HEK293 (cell line): ENCODE measurements at regions not wholly inside any gene's neighbourhood (a gene's known extent, or its start where the extent isn't known, plus 50 kb on each side); places are given as distances from the start of the nearest gene placed in this dataset.

Source experiments
- CTCF ChIP-seq: fragments of 450-650 bp; formaldehyde crosslinking; IDR thresholded peaks from 2 replicates; pipeline ENCODE4 v1.5.1; 2016; ENCODE audit warnings: missing biosample characterization, missing genetic modification characterization
- REST ChIP-seq: fragments of 450-650 bp; formaldehyde crosslinking; IDR thresholded peaks from 2 replicates; pipeline ENCODE4 v1.5.1; 2016; ENCODE audit warnings: missing biosample characterization, missing genetic modification characterization
- SETDB1 ChIP-seq: IDR thresholded peaks from one replicate; pipeline ENCODE4 v1.6.1; 2017; ENCODE audit warnings: mild to moderate bottlenecking, low read length, moderate library complexity, mixed read lengths; ENCODE audit not compliant: insufficient read length
- YY1 ChIP-seq: fragments of 450-650 bp; formaldehyde crosslinking; IDR thresholded peaks from 2 replicates; pipeline ENCODE4 v1.5.1; 2018; ENCODE audit warnings: missing biosample characterization, missing genetic modification characterization
- ZBTB17 ChIP-seq: fragments of 450-650 bp; formaldehyde crosslinking; IDR thresholded peaks from 2 replicates; pipeline ENCODE4 v1.5.1; 2016; ENCODE audit warnings: missing biosample characterization, missing genetic modification characterization
- ZFP41 ChIP-seq: fragments of 450-650 bp; formaldehyde crosslinking; IDR thresholded peaks from 2 replicates; pipeline ENCODE4 v1.5.1; 2016; ENCODE audit warnings: missing biosample characterization, missing genetic modification characterization, borderline replicate concordance
- ZNF221 ChIP-seq: fragments of 450-650 bp; formaldehyde crosslinking; IDR thresholded peaks from 2 replicates; pipeline ENCODE4 v1.5.1; 2017; ENCODE audit warnings: missing biosample characterization, missing genetic modification characterization, borderline replicate concordance
- ZNF24 ChIP-seq: fragments of 450-650 bp; formaldehyde crosslinking; IDR thresholded peaks from 2 replicates; pipeline ENCODE4 v1.5.1; 2016; ENCODE audit warnings: missing biosample characterization, missing genetic modification characterization
- ZNF26 ChIP-seq: fragments of 450-650 bp; formaldehyde crosslinking; IDR thresholded peaks from 2 replicates; pipeline ENCODE4 v1.5.1; 2016; ENCODE audit warnings: missing biosample characterization, missing genetic modification characterization
- ZNF639 ChIP-seq: fragments of 450-650 bp; formaldehyde crosslinking; IDR thresholded peaks from 2 replicates; pipeline ENCODE4 v1.5.1; 2016; ENCODE audit warnings: missing biosample characterization, missing genetic modification characterization
- ZNF660 ChIP-seq: fragments of 450-650 bp; IDR thresholded peaks from 2 replicates; pipeline ENCODE4 v1.5.1; 2018; ENCODE audit warnings: missing biosample characterization, mild to moderate bottlenecking, missing genetic modification characterization
- ZNF76 ChIP-seq: fragments of 450-650 bp; formaldehyde crosslinking; IDR thresholded peaks from 2 replicates; pipeline ENCODE4; 2016; ENCODE audit warnings: low read depth, missing biosample characterization, missing genetic modification characterization, borderline replicate concordance
- ZNF830 ChIP-seq: fragments of 450-650 bp; IDR thresholded peaks from 2 replicates; pipeline ENCODE4 v1.5.0; 2018; ENCODE audit warnings: missing biosample characterization, missing genetic modification characterization, low read depth, mild to moderate bottlenecking, moderate library complexity
- ZNF837 ChIP-seq: fragments of 450-650 bp; formaldehyde crosslinking; IDR thresholded peaks from 2 replicates; pipeline ENCODE4 v1.5.1; 2016; ENCODE audit warnings: missing biosample characterization, missing genetic modification characterization

GRCh38 chr7:43015301-43015700, 83.1 kb downstream of the MRPL32 start:
- no peak for TF ChIP-seq CTCF
- no peak for TF ChIP-seq REST
- TF ChIP-seq YY1: no peak
- no peak for TF ChIP-seq ZNF26 (tag by site-specific recombination)
- no peak for TF ChIP-seq SETDB1
- TF ChIP-seq ZFP41 (tag by site-specific recombination): no peak
- TF ChIP-seq ZBTB17 (tag by site-specific recombination): no peak
- TF ChIP-seq ZNF639: no peak
- TF ChIP-seq ZNF76 (tag by site-specific recombination): no peak
- no peak for TF ChIP-seq ZNF24 (tag by site-specific recombination)
- TF ChIP-seq ZNF830: no peak
- no peak for TF ChIP-seq ZNF221 (tag by site-specific recombination)
- TF ChIP-seq ZNF660 (tag by site-specific recombination): no peak
- TF ChIP-seq ZNF837: no peak
